Stimulated activated CD4-positive, alpha-beta T cell treated with anti-CD3 and anti-CD28 coated beads, Interleukin-1b, Interleukin-23, amount 100 ng/mL, for 1 hour (primary cell): ENCODE measurements at regions not wholly inside any gene's neighbourhood (a gene's known extent, or its start where the extent isn't known, plus 50 kb on each side); places are given as distances from the start of the nearest gene placed in this dataset.
"Not testable (repeated sequence)": the region's sequence is repeated elsewhere in the genome, so short reads cannot be mapped to it uniquely, and the experiment has no call there.

Experiments
- DNase-seq, 2 donors: peaks; one replicate each; pipeline ENCODE4 v3.0.0-alpha.2; 2020; ENCODE audit warnings: low read depth in 2 of 2

- DNase-seq, result no peak
These were observed 623.2 kb downstream of the GATA3 start for GRCh38 chr10:8677642-8678041.

GRCh38 chr10:8684916-8685315, 630.4 kb downstream of the GATA3 start:
- not testable (repeated sequence) for DNase-seq

GRCh38 chr10:8688881-8689280, 634.4 kb downstream of the GATA3 start:
- no peak for DNase-seq

- DNase-seq, result no peak
These were observed 637.1 kb downstream of the GATA3 start for GRCh38 chr10:8691498-8692017.

GRCh38 chr10:8693635-8694034, 639.1 kb downstream of the GATA3 start:
- DNase-seq, result not testable (repeated sequence)

GRCh38 chr10:8696746-8697145, 642.3 kb downstream of the GATA3 start:
- DNase-seq, result no peak

GRCh38 chr10:8700689-8701088, 646.2 kb downstream of the GATA3 start:
- DNase-seq, result no peak

GRCh38 chr10:8702181-8702580, 647.7 kb downstream of the GATA3 start:
- DNase-seq, result no peak

GRCh38 chr10:8705415-8705814, 650.9 kb downstream of the GATA3 start:
- no peak for DNase-seq

GRCh38 chr10:8712656-8713055, 658.2 kb downstream of the GATA3 start:
- DNase-seq, result no peak

- DNase-seq, result no peak
These were observed 665.5 kb downstream of the GATA3 start for GRCh38 chr10:8719971-8720370.

- no peak for DNase-seq
These were observed 667.2 kb downstream of the GATA3 start for GRCh38 chr10:8721650-8722049.

GRCh38 chr10:8722835-8723234, 668.3 kb downstream of the GATA3 start:
- DNase-seq, result no peak

- no peak for DNase-seq
These were observed 670.9 kb downstream of the GATA3 start for GRCh38 chr10:8725343-8725742.

GRCh38 chr10:8726084-8726778, 671.7 kb downstream of the GATA3 start:
- DNase-seq, result no peak

GRCh38 chr10:8726779-8727084, 672.2 kb downstream of the GATA3 start:
- DNase-seq, result no peak

- no peak for DNase-seq
These were observed 676.9 kb downstream of the GATA3 start for GRCh38 chr10:8731121-8732095.

GRCh38 chr10:8738987-8739386, 684.5 kb downstream of the GATA3 start:
- no peak for DNase-seq

- DNase-seq, result no peak
These were observed 697.8 kb downstream of the GATA3 start for GRCh38 chr10:8752146-8752843.

- DNase-seq, result no peak
These were observed 703.5 kb downstream of the GATA3 start for GRCh38 chr10:8758029-8758428.

GRCh38 chr10:8766899-8767298, 712.4 kb downstream of the GATA3 start:
- no peak for DNase-seq

- no peak for DNase-seq
These were observed 713.1 kb downstream of the GATA3 start for GRCh38 chr10:8767591-8767990.
